ENCODE measurements at regions not wholly inside any gene's neighbourhood (a gene's known extent, or its start where the extent isn't known, plus 50 kb on each side); places are given as distances from the start of the nearest gene placed in this dataset.

DNA sequence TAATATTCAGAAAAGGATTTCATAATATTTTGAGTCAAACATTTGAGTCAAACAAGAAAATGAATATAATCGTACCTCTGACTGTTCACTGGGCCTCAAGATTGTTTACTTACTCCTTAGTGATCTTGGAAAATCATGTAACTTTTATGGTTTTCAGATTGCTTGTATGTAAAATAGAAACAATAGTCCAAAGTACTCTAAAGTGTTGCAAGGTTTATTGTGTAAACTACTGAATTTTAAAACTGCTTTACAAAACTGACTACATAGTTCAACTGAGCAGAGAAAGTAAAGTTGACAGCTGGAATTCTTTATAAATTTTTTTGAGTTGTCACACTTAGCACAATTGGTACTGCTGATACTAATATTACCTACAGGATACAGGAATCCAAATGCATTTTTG, 931.0 kb downstream of the NCAM2 start:
- DNase-seq (ENCODE audit: low read depth): no peak
- TF ChIP-seq, protein P1, sequence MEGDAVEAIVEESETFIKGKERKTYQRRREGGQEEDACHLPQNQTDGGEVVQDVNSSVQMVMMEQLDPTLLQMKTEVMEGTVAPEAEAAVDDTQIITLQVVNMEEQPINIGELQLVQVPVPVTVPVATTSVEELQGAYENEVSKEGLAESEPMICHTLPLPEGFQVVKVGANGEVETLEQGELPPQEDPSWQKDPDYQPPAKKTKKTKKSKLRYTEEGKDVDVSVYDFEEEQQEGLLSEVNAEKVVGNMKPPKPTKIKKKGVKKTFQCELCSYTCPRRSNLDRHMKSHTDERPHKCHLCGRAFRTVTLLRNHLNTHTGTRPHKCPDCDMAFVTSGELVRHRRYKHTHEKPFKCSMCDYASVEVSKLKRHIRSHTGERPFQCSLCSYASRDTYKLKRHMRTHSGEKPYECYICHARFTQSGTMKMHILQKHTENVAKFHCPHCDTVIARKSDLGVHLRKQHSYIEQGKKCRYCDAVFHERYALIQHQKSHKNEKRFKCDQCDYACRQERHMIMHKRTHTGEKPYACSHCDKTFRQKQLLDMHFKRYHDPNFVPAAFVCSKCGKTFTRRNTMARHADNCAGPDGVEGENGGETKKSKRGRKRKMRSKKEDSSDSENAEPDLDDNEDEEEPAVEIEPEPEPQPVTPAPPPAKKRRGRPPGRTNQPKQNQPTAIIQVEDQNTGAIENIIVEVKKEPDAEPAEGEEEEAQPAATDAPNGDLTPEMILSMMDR (IDR thresholded peaks at IDR 0.05; ENCODE audit: insufficient read depth, low read depth, low read length, missing control alignments): no peak

DNA sequence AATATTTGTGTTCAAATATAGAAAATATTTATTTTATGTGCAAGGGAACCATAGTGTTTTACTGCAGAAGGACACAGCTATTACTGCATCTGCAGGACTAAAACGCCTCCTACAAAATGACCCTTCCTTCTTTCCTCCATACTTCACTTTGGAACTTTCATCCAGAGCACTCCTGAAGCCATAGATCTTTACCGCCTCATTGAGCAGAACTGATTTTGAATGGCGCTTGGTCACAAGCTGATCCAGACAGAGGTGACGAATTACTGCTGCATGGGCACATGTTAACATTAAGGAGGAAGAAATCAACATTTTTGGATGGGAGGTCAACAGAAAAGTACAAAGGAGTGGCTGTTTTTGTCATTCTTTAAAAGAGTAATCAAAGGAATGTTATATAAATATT, 931.6 kb downstream of the NCAM2 start:
- TF ChIP-seq, protein P1 (IDR thresholded peaks at IDR 0.05; ENCODE audit: insufficient read depth, low read depth, low read length, missing control alignments): no peak
- no peak for DNase-seq (ENCODE audit: low read depth)
- H3K4me3 ChIP-seq (ENCODE audit: low read depth, low read length): no peak overlapping the region

More for the DNA sequence above, 931.0 kb downstream of the NCAM2 start:
- no peak overlapping the region for H3K4me3 ChIP-seq (ENCODE audit: low read depth, low read length)

DNA sequence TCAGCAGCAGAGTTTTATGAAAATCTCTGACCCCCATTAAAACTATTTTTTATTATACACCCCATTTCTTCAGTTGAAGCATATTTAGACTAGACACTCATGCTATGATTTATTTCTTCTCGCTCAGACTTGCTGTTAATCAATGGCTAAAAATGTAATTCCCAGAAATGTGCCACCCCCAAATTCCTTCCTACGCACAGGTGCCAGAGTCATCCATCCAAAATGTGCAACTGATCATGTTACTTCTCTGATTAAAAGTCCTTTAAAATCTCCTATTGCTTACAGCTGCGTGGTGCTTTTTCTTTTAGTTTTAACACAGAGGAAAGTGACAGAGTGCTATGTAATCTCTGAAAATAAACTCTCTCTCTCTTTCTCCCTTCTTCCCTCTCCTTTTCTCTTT, 954.4 kb downstream of the NCAM2 start:
- TF ChIP-seq, protein P1 (IDR thresholded peaks at IDR 0.05; ENCODE audit: insufficient read depth, low read depth, low read length, missing control alignments): no peak
- no peak for DNase-seq (ENCODE audit: low read depth)
- H3K4me3 ChIP-seq (ENCODE audit: low read depth, low read length): no peak overlapping the region

DNA sequence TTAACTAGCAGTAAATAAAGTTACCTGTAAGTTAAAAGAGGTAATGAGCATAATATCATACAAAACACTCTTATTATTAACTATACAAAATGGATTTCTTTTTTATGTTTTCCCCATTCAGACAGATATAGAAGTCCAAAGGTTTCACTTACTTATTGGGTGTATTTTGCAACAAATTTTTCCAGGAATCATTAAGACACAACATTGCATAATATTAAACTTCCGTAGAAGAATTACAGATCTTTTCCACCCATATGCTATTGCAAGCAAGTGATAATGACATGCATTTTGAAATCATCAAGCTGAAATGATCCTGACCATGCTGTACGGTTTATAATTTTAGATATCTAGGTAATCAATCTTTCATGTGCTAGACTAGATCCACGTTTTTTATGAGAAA, 957.0 kb downstream of the NCAM2 start:
- TF ChIP-seq, protein P1 (IDR thresholded peaks at IDR 0.05; ENCODE audit: insufficient read depth, low read depth, low read length, missing control alignments): no peak
- no peak overlapping the region for H3K4me3 ChIP-seq (ENCODE audit: low read depth, low read length)

DNA sequence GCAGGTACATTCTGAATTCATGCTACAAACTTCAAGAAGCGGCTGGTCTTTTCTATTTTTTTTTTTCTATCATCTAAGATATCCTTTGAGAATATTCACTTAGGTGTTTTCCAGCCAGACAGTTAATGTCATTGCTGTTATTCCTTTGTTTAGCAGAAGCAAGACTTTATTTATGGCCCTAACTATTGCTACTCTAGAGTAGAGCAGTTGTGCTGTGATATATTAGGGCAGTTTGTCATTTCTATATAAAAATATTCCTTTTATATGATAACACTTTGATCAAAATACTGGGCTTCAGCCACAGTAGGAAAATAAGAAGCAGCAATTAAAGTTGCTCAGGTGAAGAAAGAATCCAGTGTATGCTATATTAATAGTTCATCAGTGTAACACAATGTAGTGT, 959.3 kb downstream of the NCAM2 start:
- TF ChIP-seq, protein P1 (IDR thresholded peaks at IDR 0.05; ENCODE audit: insufficient read depth, low read depth, low read length, missing control alignments): no peak
- DNase-seq (ENCODE audit: low read depth): no peak
- no peak overlapping the region for H3K4me3 ChIP-seq (ENCODE audit: low read depth, low read length)

More for the DNA sequence above, 957.0 kb downstream of the NCAM2 start:
- DNase-seq (ENCODE audit: low read depth): no peak

DNA sequence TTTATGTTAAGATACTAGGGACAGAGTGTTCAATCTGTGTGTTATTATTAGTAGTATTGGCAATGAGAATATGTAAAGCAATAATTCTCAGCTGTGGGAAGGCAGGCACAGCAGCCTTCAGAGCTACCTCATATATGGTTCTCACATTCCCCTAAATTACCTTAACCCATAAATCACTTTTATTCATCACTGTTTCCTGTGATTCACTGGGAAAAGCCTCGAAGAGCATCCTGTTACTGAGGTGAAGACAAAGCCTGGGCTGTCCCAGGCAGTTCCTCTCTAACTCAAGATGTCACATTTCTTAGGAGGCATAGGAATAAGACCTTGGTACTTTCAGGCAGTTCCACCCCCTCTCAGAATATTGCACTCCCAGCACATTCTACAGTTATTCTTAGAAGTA, 965.7 kb downstream of the NCAM2 start:
- H3K4me3 ChIP-seq (ENCODE audit: low read depth, low read length): no peak overlapping the region
- no peak for DNase-seq (ENCODE audit: low read depth)
- TF ChIP-seq, protein P1 (IDR thresholded peaks at IDR 0.05; ENCODE audit: insufficient read depth, low read depth, low read length, missing control alignments): no peak

DNA sequence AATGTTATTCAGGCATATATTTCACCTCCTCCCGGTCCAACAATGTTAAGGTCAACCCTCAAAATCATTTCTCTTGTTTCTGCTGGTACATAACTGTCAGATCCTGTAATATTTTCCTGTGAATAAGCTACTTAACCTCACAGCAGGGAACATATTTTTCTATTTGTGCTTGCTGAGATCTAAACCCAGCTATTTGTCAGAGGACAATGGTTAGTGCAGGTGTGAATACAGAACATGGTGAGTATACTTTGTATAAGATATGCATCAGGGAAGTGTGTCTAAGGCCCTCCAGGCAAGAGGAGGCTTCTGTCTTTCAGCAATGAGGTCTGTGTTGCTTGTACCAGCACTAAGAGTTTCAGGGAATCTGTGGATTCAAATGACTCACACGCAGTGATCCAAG, 970.6 kb downstream of the NCAM2 start:
- TF ChIP-seq, protein P1 (IDR thresholded peaks at IDR 0.05; ENCODE audit: insufficient read depth, low read depth, low read length, missing control alignments): no peak
- DNase-seq (ENCODE audit: low read depth): no peak
- H3K4me3 ChIP-seq (ENCODE audit: low read depth, low read length): no peak overlapping the region
